GM19397 (cell line): ENCODE measurements at regions not wholly inside any gene's neighbourhood (a gene's known extent, or its start where the extent isn't known, plus 50 kb on each side); places are given as distances from the start of the nearest gene placed in this dataset.

Experiments used
- ATAC-seq: cut with Tn5 transposase; IDR thresholded peaks from one replicate; pipeline ENCODE4 v1.9.1; 2021; ENCODE audit warnings: mild to moderate bottlenecking, moderate library complexity; ENCODE audit not compliant: unreplicated experiment

DNA sequence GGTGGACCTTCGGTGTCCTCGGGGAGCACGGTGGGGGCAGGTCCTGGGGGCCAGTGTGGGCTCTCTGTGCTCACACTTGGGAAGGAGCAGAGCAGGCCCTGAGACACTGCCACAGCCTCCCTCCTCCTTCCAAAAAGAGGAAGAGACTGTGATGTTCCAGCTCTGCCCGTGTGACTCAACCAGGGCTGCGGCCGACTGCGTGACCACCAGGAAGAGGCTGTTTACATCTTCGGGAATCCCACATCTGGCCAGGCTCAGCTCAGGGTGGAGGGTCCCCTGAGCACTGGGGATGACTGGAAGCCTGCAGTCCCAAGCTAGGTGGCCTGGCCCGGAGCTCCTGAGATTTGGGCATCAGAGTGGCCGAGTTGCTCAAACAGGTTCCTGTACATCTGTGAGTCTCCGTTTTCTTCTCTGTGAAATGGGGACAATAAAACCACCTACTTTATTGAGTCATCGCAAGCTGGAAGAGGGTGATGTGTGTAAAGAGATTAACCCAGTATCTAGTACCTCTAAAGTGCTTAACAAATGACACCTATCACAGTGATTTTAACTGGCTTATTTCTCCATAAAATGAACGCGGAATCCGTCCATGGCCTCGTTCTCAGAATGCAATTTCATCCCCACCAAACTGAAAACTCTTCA, 242.1 kb downstream of the DLL1 start:
- ATAC-seq, result no peak

DNA sequence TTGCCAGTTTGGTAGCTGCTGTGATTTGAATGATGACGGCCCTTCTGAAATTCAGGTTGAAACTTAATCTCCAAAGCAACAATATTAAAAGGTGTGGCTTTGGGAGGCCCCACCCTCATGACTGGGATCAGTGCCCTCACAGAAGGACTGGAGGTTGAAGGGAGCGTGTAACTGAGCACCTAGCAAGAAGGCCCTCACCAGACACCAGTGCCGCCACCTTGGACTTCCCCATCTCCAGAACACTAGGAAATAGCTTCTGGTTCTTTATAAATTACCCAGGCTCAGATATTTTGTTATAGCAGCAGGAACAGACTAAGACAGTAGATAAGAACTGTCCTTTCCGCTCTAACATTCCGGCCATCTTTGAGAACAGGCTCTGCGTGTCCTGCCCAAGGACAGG, 243.1 kb downstream of the DLL1 start:
- ATAC-seq, result no peak

DNA sequence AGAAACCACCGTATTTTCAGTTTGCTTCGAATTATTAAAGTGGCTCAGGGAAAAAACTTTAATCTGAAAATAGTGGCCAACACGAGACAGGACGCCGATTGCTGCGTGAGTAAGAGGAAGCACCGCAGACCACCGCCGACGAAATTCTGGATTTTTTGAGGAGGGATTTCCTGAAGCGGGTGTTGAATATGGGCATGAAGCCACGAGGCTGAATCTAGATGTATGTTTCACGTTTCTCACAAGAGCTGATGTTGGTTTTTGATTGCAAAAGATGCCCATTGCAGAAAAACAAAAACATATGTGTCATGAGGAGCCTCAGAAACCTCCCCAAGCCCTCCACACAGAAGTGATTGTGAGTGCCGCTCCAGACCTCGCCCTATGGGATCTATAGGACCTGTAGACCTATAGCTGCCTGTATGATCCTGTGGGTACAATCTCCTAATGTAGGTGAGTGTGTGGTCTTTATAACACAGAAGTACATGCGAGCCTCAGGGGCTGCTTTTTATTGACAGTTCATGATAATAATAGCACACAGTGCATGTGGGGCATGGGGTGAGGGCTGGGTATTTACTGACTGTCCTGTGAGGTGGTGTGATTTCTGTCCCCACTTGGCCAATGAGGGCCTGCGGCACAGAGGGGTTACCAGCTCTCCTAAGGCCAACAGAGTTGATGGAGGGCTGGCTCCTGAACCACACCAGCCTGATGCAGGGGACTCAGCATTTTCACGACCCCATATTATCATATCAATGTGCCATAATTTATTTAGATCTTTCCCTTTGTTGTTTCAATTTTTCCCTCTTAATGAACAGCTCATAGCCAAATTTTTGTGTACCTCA, 243.9 kb downstream of the DLL1 start:
- ATAC-seq, result no peak

DNA sequence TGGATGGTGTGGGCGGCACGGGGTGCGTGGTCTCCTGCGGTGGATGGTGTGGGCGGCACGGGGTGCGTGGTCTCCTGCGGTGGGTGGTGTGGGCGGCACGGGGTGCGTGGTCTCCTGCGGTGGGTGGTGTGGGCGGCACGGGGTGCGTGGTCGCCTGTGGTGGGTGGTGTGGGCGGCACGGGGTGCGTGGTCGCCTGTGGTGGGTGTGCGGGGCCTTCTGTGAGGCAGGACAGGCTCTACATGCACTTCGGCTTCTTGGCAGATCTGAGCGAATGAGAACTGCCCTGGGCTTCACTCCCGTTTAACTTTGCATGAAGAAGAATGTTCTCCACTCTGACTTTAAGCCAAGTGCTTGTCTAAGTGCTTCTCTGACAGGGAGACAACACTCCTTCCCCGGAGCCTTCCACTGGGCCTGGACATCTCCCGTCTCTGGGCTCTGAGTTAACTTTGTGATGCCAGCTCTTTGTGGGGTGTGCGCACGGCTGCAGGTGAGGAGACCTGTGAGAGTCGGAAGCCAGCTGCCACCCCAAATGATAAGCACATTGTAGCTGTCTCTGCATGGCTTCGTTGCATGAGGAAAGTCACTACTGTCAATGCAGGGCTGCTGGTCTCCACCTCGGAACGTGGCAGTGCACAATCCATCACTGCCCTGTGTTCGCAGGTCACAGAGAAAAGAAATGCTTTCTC, 244.8 kb downstream of the DLL1 start:
- ATAC-seq, result no peak

DNA sequence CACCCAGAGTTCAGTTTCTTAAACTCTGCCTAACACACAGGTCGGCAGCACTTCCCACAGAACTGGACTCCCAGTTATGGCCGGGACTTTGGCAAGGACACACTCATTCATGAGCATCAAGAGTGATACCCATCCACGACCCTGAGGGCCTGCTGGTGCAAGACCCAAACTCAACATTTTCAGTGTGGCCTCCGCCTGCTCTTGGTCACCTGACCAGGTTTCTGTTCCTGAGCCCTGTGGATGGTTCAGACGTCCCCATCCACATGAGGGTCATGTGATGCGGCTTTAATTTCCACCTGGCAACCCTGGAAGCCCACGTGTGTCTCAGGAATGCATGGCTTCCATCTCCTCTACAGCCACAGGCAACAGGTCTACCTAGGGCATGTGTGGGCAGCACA, 245.3 kb downstream of the DLL1 start:
- no peak for ATAC-seq

DNA sequence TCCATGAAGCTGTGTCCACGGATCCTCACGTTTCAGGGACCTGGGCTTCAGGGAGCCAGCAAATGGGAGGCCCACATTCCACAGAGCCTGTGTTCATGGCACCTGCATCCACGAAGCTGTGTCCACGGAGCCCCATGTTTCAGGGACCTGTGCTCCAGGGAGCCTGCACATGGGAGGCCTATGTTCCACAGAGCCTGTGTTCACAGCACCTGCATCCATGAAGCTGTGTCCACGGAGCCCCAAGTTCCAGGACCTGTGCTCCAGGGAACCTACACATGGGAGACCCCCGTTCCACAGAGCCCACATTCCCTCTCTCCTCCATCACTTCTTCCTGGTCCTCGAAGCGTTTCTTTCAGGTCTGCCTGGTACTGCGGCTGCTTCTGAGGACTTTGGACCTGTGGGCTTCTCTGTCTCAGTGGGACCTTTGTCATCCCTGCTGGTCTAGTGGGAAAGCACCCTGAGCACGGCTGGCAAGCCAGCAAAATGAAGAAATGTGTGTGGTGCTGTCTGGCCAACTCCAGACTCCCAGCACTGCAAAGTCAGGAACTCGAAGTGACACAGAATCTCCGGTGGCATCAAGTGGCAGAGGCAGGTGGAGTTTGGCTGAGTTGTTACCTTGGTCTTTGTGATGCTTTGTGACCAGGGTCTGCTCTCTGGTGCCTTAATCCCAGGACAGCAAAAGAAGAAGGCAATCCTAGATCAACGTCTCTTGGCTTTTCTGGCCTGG, 245.9 kb downstream of the DLL1 start:
- ATAC-seq, result no peak

DNA sequence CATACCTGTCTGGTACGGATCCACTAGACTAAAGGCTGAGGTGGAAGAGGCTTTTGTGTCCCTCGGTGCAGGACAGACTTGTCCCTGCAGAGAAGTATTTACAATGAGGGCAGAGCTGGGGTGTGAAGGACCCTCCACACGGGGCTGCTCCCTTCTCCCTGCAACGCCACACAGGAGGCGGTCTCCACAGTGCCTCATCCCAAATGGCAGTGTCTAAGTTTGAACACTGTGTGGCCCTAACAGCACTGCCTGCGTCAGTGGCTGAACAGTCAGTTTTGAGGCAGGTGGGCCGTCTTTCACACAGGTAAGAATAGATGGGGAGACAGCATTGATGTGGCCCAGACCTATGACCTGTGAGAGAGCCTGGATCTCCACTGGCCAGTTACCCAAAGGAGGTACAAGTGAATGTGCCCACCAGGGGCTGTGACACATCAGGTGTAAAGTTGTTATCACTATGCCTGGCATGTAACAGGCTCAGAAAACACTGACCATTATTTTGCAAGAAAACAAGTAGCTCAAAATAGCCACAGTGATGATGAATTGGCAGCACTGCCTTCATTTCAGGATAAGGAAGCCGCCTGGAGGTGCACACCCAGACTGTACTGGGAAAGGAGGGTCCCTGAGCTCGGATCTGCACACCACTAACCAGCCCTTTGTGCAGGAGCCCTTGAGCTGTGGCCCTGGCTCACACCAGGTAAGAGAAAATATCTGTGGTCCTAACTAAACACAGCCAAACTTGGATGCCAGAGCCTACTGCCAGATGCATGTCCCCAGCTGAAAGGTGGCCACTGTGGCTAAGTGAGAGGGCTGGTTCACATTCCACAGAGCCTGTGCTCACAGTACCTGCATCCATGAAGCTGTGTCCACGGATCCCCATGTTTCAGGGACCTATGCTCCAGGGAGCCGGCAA, 246.7 kb downstream of the DLL1 start:
- ATAC-seq, result no peak

DNA sequence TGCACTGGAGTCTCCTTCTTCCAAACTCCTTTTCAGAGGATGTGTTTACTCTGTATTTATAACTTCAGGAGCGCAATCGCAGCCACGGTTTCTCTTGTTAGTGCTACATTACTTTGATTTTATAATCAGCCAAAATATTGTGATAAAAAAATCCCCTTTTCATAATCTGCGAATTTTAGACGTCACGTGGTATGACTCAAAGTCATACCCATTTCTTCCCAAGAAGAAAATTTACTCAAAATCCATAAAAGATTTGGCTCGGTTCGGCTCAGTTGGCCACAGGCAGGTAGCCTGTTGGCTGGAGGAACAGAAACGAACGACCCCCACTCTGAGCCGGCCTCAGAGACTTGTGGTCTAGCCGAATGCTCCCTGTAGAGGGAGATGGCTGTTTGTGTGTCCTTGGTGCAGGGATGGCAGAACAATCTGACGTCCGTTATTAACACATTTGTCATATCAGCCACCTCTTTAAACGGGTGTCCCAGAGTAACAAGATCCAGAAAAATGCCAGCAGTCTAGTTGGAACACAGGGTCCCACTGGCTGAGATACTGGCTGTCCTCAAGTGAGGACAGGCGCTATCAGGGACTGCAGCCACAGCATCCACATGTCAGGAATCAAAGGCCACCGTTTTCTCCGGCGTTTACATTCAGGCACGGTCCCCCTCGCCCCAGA, 247.6 kb downstream of the DLL1 start:
- ATAC-seq, result no peak

DNA sequence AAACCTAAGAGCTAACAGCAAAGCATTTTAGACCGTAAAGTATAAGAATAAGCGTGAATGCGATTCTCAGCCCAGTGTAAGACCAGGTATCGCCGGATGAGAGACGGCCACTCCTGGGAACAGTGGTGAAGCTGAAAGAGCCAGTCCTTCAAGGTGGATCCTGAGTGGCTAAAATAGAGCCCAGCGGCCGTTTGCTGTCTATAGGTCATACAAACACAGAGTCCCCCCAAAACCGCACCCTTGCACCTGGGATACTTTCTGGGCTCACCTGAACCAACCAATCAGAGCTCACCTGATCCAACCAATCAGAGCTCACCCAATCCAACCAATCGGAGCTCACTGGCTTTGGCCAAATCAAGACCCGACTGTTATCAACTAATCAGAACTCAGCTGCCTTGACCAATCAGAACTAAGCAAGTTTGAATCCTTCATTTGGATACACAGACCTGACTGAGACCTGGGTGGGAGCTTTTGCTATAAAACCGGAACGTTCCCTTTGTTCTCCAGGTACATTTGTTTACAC, 248.2 kb downstream of the DLL1 start:
- no peak for ATAC-seq

DNA sequence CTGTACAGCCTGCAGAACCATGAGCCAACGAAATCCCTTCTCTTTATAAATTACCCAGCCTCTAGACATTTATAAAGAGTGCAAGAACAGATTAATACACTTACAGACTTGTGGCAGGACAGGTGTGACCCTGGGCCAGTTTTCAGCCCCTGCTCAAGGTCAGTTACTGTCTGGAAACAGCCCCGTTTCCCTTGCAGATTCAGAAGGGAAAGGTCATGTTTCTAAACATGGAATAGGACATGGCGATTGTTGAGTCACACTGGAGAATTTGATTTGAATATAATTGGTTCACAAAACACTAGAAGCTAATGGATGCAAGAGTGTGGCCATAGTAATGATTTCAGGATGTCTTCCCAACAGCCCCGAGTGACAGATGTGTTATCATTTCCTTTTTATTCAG, 248.8 kb downstream of the DLL1 start:
- no peak for ATAC-seq

DNA sequence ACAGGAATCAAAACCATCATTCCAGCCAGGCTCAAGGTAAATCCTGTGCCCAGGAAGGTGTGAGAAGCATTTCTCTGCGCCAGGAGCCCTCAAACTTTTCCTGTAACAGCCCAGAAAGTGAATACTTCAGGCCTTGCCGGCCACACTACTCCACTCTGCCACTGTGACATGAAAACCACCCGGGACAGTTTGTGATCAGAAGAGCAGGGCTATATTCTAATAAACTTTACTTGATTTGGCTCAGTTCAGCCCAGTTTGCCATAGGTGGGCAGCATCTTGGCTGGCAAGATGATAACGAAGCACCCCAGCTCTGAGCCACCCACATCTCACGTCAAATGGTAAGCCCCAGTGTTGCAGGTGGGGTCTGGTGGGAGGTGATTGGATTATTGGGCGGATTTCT, 249.4 kb downstream of the DLL1 start:
- ATAC-seq, result no peak

DNA sequence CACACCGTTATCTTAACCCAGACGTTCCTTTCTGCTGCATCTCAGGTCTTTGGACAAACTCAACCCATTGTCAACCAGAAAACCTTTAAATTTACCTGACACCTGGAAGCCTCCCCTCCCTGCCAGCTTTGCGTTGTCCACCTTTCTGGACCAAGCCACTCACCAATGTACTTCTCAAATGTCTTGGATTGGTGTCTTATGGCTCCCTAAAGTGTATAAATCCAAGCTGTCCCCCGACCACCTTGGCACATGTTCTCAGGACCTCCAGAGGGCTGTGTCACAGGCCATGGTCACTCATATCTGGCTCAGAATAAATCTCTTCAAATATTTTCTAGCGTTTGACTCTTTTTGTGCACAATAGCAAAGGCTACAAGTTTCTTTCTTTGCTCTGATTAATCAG, 250.0 kb downstream of the DLL1 start:
- no peak for ATAC-seq

DNA sequence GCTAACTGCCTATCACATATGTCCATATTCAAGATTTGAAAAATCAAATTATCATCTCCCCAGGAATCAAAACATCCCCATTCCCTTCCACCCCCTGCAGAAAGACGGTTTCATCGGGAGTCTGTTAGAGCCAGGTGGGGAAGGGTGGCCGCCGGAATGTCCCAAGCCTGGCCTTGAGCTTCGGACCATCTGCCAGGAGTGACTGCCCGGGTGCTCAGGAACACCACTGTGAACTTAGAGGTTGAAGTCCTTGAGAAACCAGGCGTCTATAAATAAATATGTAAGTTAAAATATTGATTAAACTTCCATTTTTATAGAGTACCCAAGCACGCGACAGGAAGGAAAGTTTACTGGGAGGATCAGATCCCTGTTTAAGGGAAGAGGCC, 250.8 kb downstream of the DLL1 start:
- ATAC-seq, result no peak

DNA sequence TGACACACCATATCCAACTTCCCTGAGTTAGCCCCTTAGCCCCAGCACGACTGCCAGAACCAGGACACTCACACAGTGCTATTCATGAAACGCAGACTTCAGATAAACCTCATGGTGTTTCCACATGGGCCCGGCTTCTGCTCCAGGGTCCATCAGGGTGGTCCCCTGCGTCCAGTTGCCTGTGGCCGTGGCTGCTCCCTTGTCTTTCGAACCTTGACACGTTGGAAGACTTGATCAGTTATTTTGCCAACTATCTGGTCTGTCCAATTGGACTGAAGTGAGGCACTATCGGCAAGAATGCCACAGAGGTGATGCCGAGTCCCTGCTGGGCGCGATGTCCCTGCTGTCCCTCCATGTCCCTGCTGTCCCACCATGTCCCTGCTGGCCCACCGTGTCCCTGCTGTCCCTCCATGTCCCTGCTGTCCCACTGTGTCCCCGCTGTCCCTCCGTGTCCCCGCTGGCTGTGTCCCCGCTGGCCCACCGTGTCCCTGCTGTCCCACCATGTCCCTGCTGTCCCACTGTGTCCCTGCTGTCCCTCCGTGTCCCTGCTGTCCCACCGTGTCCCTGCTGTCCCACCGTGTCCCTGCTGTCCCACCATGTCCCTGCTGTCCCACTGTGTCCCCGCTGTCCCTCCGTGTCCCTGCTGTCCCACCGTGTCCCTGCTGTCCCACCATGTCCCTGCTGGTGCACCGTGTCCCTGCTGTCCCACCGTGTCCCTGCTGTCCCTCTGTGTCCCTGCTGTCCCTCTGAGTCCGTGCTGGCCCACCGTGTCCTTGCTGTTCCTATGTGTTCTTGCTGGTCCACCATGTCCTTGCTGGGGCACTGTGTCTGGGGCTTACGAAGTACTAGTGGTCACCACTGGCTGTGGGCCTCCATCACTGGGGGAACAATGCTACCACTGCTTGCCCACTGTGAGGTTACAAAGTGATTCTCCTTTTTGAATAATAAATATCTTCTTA, 251.4 kb downstream of the DLL1 start:
- ATAC-seq, result no peak

DNA sequence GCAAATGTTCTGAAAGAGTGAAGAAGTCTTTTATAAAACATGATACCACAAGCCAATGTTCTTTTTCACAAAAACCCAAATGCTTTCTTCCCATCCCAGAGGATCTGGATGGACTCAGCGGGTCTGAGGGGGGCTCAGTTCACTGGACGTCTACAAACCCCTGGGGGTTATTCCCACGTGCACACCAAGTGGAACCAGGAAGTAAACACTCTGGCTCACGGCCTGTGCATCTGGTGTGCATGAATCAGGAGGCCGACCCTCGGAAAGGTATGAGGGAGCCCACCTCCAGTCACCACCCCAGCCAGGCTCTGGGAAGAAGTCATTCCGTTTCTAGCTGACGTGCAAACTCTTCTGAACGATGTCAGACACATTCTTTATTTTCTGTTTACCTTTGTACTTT, 252.2 kb downstream of the DLL1 start:
- no peak for ATAC-seq

DNA sequence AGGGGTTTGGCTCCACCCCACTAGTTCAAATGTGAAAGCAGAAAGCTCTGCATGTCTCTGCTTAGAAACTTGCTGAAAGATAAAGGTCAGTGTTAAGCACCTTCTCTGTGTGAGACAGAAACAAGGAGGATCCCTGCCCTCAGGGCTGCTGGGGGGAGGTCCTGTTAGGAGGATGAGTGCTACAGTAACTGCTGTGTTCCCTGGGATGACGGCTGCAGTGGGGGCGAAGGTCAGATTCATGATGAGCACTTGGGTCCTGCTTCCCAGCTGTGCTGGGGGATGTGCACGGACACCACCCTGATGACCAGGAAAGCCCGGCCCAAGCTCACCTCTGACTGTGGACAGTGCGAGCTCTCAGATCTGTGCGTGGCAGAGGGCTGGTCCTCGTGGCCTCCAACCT, 252.6 kb downstream of the DLL1 start:
- ATAC-seq, result no peak

DNA sequence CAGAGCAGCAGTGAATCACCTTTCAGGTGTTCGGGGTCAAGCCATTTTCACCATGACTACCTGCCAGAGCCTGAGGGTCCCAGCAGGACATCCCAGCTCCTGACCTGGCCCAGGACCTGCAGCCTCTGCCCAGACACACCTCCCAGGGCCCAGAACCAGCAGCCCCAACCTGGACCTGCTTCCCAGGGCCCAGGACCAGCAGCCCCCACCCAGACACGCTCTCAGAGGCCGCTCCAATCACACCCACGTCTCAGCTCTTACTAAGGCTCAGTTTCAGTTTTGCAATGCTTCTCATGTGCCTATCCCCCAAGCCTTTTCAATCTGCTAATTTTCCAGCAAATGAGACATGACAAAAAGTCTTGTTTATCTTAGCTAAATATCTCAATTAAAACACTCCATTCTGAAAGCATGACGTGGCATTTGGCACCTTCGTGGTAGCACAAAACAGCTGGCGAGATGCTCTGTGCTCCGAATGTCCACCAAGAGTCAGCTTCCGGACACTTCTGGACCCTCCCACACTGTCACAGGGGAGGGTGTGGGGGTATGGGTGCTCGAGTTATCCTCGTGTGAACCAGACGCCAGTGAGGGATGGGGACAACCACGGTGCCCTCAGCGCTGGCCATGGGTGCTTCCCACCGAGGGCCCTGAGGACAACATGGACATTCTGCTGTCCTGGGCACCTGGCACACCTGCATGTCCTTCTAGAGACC, 253.2 kb downstream of the DLL1 start:
- ATAC-seq, result no peak

DNA sequence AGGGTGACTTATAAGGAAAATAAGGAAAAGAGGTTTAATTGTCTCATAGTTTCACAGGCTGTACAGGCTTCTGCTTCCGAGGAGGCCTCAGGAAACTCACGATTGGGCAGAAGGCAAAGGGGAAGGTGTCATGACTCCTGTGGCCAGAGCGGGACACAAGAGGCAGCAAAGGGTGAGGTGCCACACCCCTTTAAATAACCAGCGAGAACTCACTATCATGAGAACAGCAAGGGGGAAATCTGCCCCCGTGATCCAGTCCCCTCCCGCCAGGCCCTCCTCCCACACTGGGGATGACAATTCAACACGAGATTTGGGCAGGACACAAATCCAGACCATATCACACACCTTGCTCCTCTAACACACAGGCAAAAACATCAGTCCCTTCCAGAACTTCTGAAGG, 254.0 kb downstream of the DLL1 start:
- ATAC-seq, result no peak
